ENCODE measurements at regions not wholly inside any gene's neighbourhood (a gene's known extent, or its start where the extent isn't known, plus 50 kb on each side); places are given as distances from the start of the nearest gene placed in this dataset.
"Not testable (repeated sequence)": the region's sequence is repeated elsewhere in the genome, so short reads cannot be mapped to it uniquely, and the experiment has no call there.

- H3K4me3 Mint-ChIP-seq; H3K27me3 Mint-ChIP-seq; H3K4me1 Mint-ChIP-seq; intact Hi-C loops (cut with micrococcal nuclease); DNase-seq; H3K36me3 Mint-ChIP-seq (ENCODE audit: low read depth); H3K27ac Mint-ChIP-seq; H3K9me3 Mint-ChIP-seq: not testable (repeated sequence)
Measured at GRCh38 chr2:89208144-89208932, 516.9 kb downstream of the RPIA start.

GRCh38 chr2:89213151-89213550, 521.7 kb downstream of the RPIA start:
- peak; percentile 60 for DNase-seq
- H3K9me3 Mint-ChIP-seq; H3K36me3 Mint-ChIP-seq (ENCODE audit: low read depth); H3K27me3 Mint-ChIP-seq; intact Hi-C loops (cut with micrococcal nuclease); H3K4me1 Mint-ChIP-seq; H3K27ac Mint-ChIP-seq; H3K4me3 Mint-ChIP-seq: not testable (repeated sequence)

DNA sequence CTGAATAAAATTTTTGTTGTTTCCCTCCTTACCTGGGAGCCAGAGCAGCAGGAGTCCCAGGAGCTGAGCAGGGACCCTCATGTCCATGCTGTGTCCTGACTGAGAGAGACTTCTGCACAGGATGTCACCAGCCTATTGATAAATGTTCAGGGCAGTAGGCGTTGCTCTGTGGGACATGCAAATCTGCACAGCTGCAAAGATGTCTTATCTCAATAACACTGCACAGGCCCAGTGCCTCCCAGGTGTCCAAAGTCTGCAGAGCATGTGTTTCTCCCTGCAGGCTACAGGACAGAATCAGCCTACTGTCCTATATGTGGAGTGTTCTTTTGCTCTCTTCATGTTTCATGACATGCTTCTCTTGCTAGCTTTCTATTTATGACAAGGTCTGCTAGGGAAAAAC, 522.3 kb downstream of the RPIA start:
- H3K27me3 Mint-ChIP-seq; intact Hi-C loops (cut with micrococcal nuclease): not testable (repeated sequence)

DNA sequence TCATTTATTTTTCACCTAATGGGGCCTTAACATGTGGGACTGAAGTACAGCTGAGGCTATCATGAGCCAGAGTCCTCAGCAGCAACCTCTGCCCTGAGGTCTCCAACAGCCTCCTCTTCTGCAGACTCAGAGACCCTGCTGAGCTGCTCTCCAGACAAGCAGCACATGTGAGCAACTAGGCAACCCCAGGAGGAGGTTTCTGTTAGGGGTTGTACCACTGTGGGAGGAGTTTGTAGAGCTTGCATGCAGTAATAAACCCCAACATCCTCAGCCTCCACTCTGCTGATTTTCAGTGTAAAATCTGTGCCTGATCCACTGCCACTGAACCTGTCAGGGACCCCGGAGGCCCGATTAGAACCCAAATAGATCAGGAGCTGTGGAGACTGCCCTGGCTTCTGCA, 530.0 kb downstream of the RPIA start:
- H3K4me1 Mint-ChIP-seq; H3K27me3 Mint-ChIP-seq; intact Hi-C loops (cut with micrococcal nuclease); H3K27ac Mint-ChIP-seq; H3K9me3 Mint-ChIP-seq; H3K36me3 Mint-ChIP-seq (ENCODE audit: low read depth); DNase-seq; H3K4me3 Mint-ChIP-seq: not testable (repeated sequence)

More for the DNA sequence above, 522.3 kb downstream of the RPIA start:
- not testable (repeated sequence) for H3K27ac Mint-ChIP-seq; H3K36me3 Mint-ChIP-seq (ENCODE audit: low read depth); H3K4me3 Mint-ChIP-seq; H3K9me3 Mint-ChIP-seq; DNase-seq; H3K4me1 Mint-ChIP-seq

- intact Hi-C loops (cut with micrococcal nuclease); H3K36me3 Mint-ChIP-seq (ENCODE audit: low read depth); DNase-seq; H3K27me3 Mint-ChIP-seq; H3K9me3 Mint-ChIP-seq; H3K4me3 Mint-ChIP-seq; H3K27ac Mint-ChIP-seq; H3K4me1 Mint-ChIP-seq: not testable (repeated sequence)
Measured at GRCh38 chr2:89222063-89222732, 530.7 kb downstream of the RPIA start.

- H3K4me1 Mint-ChIP-seq; H3K36me3 Mint-ChIP-seq (ENCODE audit: low read depth); H3K9me3 Mint-ChIP-seq; DNase-seq; H3K27ac Mint-ChIP-seq; H3K4me3 Mint-ChIP-seq; H3K27me3 Mint-ChIP-seq; intact Hi-C loops (cut with micrococcal nuclease): not testable (repeated sequence)
Measured at GRCh38 chr2:89224803-89225202, 533.3 kb downstream of the RPIA start.

GRCh38 chr2:89229979-89230378, 538.5 kb downstream of the RPIA start:
- intact Hi-C loops (cut with micrococcal nuclease); H3K9me3 Mint-ChIP-seq; H3K4me3 Mint-ChIP-seq; H3K36me3 Mint-ChIP-seq (ENCODE audit: low read depth); DNase-seq; H3K27ac Mint-ChIP-seq; H3K27me3 Mint-ChIP-seq; H3K4me1 Mint-ChIP-seq: not testable (repeated sequence)

DNA sequence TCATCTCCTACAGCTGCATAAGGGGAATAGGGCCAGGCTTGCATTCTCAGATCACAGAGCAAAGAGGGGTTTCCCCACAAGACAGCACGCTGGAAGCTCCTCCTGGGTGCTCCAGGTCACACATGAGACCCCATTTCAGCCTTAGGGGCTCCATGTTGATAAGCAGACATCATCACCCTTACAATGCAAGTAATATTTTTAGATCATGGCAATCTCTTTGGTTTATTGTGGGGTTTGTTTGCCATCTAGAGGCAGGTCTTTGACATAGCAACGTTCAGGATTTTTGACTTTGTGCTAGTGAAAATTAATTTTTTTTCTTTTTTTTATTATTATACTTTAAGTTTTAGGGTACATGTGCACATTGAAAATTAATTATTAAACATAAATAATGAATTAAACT, 539.8 kb downstream of the RPIA start:
- not testable (repeated sequence) for H3K27ac Mint-ChIP-seq

DNA sequence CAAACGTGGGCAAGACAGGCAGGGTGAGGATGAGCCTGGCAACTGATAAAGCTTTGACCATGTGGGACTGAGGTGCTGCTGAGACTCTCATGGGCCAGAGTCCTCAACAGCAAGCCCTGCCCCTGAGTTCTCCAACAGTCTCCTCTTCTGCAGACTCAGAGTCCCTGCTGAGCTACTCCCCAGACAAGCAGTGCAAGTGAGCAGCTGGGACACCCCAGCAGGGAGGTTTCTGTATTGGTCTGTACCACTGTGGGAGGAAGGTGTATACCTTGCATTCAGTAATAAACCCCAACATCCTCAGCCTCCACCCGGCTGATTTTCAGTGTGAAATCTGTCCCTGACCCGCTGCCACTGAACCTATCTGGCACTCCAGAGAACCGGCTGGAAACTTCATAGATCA, 542.5 kb downstream of the RPIA start:
- intact Hi-C loops (cut with micrococcal nuclease); H3K36me3 Mint-ChIP-seq (ENCODE audit: low read depth); H3K4me3 Mint-ChIP-seq: not testable (repeated sequence)

More for the DNA sequence above, 539.8 kb downstream of the RPIA start:
- H3K27me3 Mint-ChIP-seq; intact Hi-C loops (cut with micrococcal nuclease); DNase-seq; H3K9me3 Mint-ChIP-seq; H3K4me3 Mint-ChIP-seq; H3K4me1 Mint-ChIP-seq; H3K36me3 Mint-ChIP-seq (ENCODE audit: low read depth): not testable (repeated sequence)

DNA sequence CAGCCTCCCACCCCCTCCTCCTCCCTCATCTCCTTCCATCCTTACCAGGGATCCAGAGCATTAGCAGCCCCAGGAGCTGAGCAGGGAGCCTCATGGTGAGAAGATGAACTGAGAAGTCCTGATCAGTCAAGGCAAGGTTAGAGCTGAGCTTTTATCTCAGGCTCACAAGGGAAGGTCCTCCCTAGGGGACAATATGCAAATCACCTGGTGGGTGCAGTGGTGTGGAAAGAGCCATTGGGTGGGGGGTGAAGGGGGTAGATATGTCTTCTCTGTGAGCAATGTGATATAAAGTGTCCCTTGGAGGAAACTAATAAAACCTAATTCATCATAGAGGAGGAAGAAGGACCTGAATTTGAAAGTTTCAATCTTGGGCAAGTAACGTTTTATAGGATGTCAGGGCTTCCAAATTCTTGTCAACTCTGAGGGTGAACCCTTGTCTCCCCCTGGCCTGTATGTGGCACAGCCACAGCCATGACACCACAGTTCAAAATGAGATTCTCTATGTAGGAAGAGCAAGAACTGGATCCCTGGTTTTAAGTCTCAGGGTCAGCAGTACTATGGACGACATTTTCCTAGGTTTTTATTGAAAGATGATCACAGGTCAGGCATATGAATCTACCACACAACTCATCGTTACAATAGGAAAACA, 543.5 kb downstream of the RPIA start:
- intact Hi-C loops (cut with micrococcal nuclease); DNase-seq; H3K4me3 Mint-ChIP-seq; H3K27me3 Mint-ChIP-seq; H3K4me1 Mint-ChIP-seq; H3K27ac Mint-ChIP-seq; H3K36me3 Mint-ChIP-seq (ENCODE audit: low read depth); H3K9me3 Mint-ChIP-seq: not testable (repeated sequence)

More for the DNA sequence above, 542.5 kb downstream of the RPIA start:
- not testable (repeated sequence) for H3K27me3 Mint-ChIP-seq, H3K4me1 Mint-ChIP-seq, H3K9me3 Mint-ChIP-seq, H3K27ac Mint-ChIP-seq, DNase-seq

- H3K27ac Mint-ChIP-seq; intact Hi-C loops (cut with micrococcal nuclease); DNase-seq; H3K36me3 Mint-ChIP-seq (ENCODE audit: low read depth); H3K4me3 Mint-ChIP-seq; H3K9me3 Mint-ChIP-seq; H3K27me3 Mint-ChIP-seq; H3K4me1 Mint-ChIP-seq: not testable (repeated sequence)
Measured at GRCh38 chr2:89236832-89237450, 545.5 kb downstream of the RPIA start.

GRCh38 chr2:89237783-89238182, 546.3 kb downstream of the RPIA start:
- intact Hi-C loops (cut with micrococcal nuclease); H3K27ac Mint-ChIP-seq; H3K4me3 Mint-ChIP-seq; H3K27me3 Mint-ChIP-seq; H3K36me3 Mint-ChIP-seq (ENCODE audit: low read depth); H3K4me1 Mint-ChIP-seq; H3K9me3 Mint-ChIP-seq; DNase-seq: not testable (repeated sequence)

- DNase-seq; intact Hi-C loops (cut with micrococcal nuclease); H3K9me3 Mint-ChIP-seq; H3K36me3 Mint-ChIP-seq (ENCODE audit: low read depth); H3K4me3 Mint-ChIP-seq; H3K27me3 Mint-ChIP-seq; H3K27ac Mint-ChIP-seq; H3K4me1 Mint-ChIP-seq: not testable (repeated sequence)
Measured at GRCh38 chr2:89243114-89243700, 551.7 kb downstream of the RPIA start.

- H3K27me3 Mint-ChIP-seq; H3K4me1 Mint-ChIP-seq; H3K9me3 Mint-ChIP-seq; intact Hi-C loops (cut with micrococcal nuclease); H3K36me3 Mint-ChIP-seq (ENCODE audit: low read depth); H3K27ac Mint-ChIP-seq; DNase-seq; H3K4me3 Mint-ChIP-seq: not testable (repeated sequence)
Measured at GRCh38 chr2:89244407-89244806, 552.9 kb downstream of the RPIA start.

All from activated CD4-positive, alpha-beta T cell treated with anti-CD3 and anti-CD28 coated beads, Interleukin-2, amount 10 ng/mL, durations not matched to agents 24 days and 14 days (primary cell).